ENCODE measurements at regions not wholly inside any gene's neighbourhood (a gene's known extent, or its start where the extent isn't known, plus 50 kb on each side); places are given as distances from the start of the nearest gene placed in this dataset.

- no peak overlapping the region for H3K4me3 ChIP-seq (ENCODE audit: low read depth, low read length)
- in situ Hi-C loops (cut with HindIII; ENCODE audit: low sequenced_read_pairs) = no loop called here
- DNase-seq (ENCODE audit: low read depth) = no peak
- TF ChIP-seq CTCF (IDR thresholded peaks at IDR 0.05; ENCODE audit: low read depth, low read length, missing control alignments) = no peak
Measured at GRCh38 chr16:73179705-73180331, 131.9 kb upstream of the ZFHX3 start.

GRCh38 chr16:73177729-73178295 lies 129.9 kb upstream of the ZFHX3 start:
- TF ChIP-seq CTCF (IDR thresholded peaks at IDR 0.05; ENCODE audit: low read depth, low read length, missing control alignments) = no peak
- in situ Hi-C loops (cut with HindIII; ENCODE audit: low sequenced_read_pairs) = no loop called here

DNA sequence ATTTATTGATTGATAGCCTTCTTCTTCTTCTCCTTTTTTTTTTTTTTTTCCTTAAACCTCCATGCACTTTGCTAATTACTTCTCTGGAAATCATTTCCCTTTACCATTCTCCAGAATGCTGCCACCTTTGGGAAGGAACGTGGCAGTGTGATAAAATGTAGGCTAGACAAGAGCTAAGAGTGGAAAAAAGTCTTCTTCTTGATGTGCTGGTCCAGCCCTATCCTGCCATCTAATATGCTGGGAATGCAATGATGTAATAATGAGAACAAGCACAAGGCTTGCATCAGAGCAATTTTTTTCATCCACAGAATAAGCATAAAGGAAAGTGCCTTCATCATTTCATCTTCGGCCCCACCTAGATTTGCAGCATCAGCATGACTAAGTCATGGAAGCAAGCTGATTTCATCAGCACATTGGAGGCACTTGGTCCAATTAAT lies 128.7 kb upstream of the ZFHX3 start:
- H3K4me3 ChIP-seq (ENCODE audit: low read depth, low read length) = no peak overlapping the region
- peak; percentile 22 for DNase-seq (ENCODE audit: low read depth)
- in situ Hi-C loops (cut with HindIII; ENCODE audit: low sequenced_read_pairs) = no loop called here
- peak; percentile 32 for TF ChIP-seq CTCF (IDR thresholded peaks at IDR 0.05; ENCODE audit: low read depth, low read length, missing control alignments)

More at GRCh38 chr16:73177729-73178295, 129.9 kb upstream of the ZFHX3 start:
- no peak for DNase-seq (ENCODE audit: low read depth)
- H3K4me3 ChIP-seq (ENCODE audit: low read depth, low read length) = no peak overlapping the region

GRCh38 chr16:73172973-73173709 lies 125.2 kb upstream of the ZFHX3 start:
- H3K4me3 ChIP-seq (ENCODE audit: low read depth, low read length) = peak overlapping the region; percentile 11
- peak; percentile 15 for TF ChIP-seq CTCF (IDR thresholded peaks at IDR 0.05; ENCODE audit: low read depth, low read length, missing control alignments)
- peak; percentile 24 for DNase-seq (ENCODE audit: low read depth)
- in situ Hi-C loops (cut with HindIII; ENCODE audit: low sequenced_read_pairs) = no loop called here

DNA sequence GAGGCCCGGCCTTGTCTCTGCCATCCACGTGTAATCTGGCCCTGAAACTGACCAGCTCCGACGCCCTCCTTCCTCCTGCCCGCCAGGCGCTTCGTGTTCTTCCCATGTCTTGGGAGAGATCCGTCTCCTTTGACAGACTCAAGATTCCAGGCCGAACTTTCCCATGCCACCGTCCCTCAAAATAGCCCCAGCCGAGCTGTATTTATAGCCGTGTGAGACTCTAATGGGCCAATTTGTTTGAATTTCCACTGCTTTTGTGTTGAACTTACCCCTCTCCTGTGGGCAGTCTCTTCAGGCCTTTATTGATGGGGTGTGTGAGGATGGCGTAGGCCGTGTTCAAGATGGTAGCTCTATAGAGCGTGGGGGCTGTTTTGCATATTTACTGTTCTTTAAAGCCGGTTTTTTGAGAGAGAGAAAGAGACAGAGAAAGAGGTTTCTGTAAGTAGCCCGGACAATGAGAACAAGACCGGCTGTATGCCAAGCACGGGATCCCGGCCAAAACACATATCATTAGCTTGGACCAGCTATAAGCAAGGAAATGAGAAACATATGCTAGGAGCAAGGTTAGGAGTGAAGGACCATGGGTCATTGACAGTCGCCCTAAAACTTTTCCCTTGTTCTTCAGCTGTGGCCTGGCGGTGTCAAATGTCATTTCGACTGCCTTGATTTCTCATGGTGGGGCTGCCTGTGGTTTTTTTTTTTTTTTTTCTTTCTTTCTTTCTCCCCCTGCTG lies 124.5 kb upstream of the ZFHX3 start:
- peak; percentile 43 for TF ChIP-seq CTCF (IDR thresholded peaks at IDR 0.05; ENCODE audit: low read depth, low read length, missing control alignments)
- in situ Hi-C loops (cut with HindIII; ENCODE audit: low sequenced_read_pairs) = no loop called here
- DNase-seq (ENCODE audit: low read depth) = peak; percentile 94
- H3K4me3 ChIP-seq (ENCODE audit: low read depth, low read length) = no peak overlapping the region

GRCh38 chr16:73171901-73172240 lies 123.9 kb upstream of the ZFHX3 start:
- in situ Hi-C loops (cut with HindIII; ENCODE audit: low sequenced_read_pairs) = no loop called here
- H3K4me3 ChIP-seq (ENCODE audit: low read depth, low read length) = no peak overlapping the region
- TF ChIP-seq CTCF (IDR thresholded peaks at IDR 0.05; ENCODE audit: low read depth, low read length, missing control alignments) = no peak
- DNase-seq (ENCODE audit: low read depth) = no peak

All from astrocyte of the cerebellum (primary cell).